T-helper 1 cell (primary cell): ENCODE measurements at regions not wholly inside any gene's neighbourhood (a gene's known extent, or its start where the extent isn't known, plus 50 kb on each side); places are given as distances from the start of the nearest gene placed in this dataset.

Experiments
- DNase-seq, 5 donors: peaks; one replicate each; pipeline ENCODE4 v3.0.0-alpha.2; 2012 to 2020

DNA sequence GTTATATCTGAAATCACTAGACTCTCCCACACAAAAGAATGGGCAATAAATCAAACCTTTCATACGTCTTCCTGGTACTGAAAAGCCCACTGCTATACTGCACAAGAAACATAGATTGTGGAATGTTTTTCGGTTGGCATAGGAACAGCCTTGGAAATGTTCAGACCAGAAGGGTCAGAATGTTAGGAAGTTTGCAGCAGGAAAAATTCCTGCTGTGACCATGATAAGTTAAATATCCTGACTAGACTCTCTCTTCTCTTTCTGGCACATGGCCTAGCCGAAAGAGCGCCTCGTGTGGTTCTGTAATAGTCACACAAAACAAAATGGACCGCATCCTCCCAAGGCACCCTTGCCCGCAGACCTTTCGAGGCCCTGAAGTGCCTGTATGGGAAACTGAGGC, 427.2 kb downstream of the COG6 start:
- DNase-seq, result no peak

DNA sequence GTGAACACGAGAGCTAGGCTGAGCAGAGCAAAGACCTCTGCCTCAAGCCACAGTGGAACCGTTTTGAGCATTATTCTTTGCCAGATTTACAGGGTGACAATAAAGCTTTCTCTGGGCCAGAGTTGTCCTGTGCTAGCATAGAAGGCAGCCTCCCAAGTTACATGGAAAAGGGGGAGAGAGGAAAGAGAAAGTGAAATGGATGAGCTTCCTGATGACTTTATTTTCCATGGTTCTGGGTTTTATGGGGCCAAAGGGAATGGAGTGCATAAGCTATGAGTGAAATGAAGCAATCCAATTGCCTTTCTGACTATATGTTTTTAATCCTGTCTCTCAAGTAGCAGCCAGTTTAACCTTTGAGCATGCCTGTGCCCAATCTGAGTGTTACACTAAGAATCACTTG, 428.4 kb downstream of the COG6 start:
- DNase-seq, result no peak

DNA sequence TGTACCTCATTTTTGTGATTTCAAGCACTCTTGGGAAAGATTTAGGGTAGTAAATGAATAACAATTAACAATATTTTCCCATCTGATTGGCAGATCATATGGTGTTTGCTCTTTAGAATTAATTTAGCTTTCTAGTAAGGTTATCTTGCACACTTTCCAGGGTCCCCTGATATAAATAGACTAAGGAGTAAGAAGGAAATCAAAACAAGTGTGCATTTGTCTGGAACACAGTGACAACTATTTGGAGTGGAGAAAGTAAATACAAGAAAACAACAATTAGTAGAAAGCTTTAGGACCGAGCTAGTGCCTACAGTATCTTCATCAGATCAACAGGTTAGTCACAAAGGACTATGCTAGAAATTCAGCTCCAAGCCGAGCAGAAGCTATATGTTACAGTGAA, 429.5 kb downstream of the COG6 start:
- no peak for DNase-seq

- DNase-seq, result no peak
These were observed 431.9 kb downstream of the COG6 start for GRCh38 chr13:40087091-40088002.

GRCh38 chr13:40094056-40094455, 438.6 kb downstream of the COG6 start:
- no peak for DNase-seq

- DNase-seq, result no peak
These were observed 440.4 kb downstream of the COG6 start for GRCh38 chr13:40095695-40096356.

- DNase-seq, result peak in 2 of 5 donors; percentile 1 to 58
These were observed 441.0 kb downstream of the COG6 start for GRCh38 chr13:40096357-40096901.

DNA sequence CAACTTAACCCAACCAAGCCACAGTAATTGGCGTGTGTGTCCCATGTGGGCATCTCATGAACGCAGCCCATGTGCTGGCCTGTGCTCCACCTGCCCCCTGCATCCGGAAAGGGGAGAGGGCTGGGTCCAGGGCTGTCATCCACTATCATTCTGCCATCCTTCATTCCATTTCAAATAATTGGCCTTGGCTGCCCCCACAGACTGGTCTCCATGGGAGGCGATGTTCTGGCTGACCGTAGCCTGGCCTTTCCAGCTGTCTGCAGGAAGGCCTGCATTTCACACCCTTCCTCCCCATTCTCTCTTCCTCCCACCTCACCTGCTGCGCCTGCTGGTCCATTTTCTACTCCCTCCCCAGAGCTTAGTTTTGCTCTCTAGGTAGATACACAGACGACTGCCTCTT, 442.8 kb downstream of the COG6 start:
- no peak for DNase-seq

- DNase-seq, result peak in 1 of 5 donors; percentile 74
These were observed 446.4 kb downstream of the COG6 start for GRCh38 chr13:40101708-40102359.

GRCh38 chr13:40102360-40102727, 446.9 kb downstream of the COG6 start:
- DNase-seq, result no peak

GRCh38 chr13:40102854-40103253, 447.4 kb downstream of the COG6 start:
- peak in 2 of 5 donors; percentile 5 to 73 for DNase-seq

DNA sequence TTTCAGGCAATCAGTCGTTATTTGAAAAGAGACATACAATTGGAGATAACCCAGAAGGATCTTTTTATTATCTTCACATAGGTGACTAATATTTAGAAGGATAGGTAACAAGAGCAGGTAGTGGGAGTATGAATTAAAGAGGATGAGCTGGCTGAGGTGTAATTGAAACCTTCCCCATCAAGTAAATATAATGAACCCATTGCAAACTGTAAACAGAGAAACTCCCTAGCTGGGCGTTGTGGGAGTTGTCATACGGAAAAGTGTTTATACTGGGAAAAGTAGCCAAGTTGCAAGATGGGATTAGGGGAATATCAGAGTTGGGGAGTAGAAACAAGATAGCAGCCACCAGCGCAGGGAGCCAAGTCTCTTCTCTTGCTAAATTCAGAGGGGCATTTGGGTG, 448.4 kb downstream of the COG6 start:
- no peak for DNase-seq

GRCh38 chr13:40105231-40105630, 449.8 kb downstream of the COG6 start:
- DNase-seq, result no peak

DNA sequence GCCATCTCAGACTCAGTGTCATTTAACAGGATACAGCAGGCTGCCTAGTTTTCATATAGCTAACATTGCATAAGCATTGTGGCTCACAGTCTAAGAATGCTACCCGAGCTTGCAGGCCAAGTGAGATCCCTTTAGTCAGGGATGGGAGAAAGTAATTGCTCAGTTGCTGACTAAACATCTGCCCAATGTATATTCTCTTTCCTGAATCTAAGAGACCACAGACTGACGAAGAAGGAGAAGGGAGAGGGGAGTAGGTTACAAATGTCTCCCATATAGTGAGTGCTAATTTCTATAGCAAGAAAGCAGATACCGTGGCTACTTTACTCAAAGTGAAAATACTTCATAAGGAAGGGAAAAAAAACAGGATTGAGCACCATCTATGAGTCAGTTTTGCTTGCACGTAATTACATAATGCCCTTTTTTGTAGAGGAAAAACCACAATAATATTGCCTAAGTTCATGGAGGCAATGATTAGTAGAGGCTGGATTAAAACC, 453.9 kb downstream of the COG6 start:
- DNase-seq, result peak in 1 of 5 donors; percentile 55

DNA sequence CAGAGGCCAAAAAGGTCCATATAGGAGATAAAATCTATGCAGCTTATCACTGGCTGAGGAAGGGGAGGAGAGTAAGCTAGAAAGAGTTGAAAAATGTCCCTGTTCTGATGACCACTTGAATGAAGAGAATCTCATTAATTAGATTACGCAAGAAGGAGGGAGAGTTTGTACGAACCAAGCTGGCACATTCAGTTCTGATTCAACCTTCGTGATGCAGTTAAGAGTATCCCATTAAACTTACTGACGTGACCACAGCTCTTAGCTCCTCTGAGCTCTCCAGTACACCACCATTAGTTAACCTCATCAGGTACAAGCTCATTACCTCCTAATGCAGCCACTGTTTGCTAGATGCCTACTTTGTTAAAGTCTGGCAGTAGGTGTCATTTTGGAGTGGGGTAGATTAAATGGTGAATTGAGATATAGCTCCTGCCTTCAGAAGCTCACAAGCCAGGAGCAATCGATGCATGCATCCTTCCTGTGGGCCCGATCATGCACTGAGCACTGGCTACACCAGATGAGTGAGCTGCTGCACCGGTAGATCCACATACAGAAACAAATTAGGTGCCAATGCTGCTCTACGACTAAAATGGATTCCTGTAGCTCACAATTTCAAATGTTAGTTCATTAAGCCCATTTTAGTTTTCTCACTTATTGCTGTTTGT, 458.3 kb downstream of the COG6 start:
- DNase-seq, result no peak

DNA sequence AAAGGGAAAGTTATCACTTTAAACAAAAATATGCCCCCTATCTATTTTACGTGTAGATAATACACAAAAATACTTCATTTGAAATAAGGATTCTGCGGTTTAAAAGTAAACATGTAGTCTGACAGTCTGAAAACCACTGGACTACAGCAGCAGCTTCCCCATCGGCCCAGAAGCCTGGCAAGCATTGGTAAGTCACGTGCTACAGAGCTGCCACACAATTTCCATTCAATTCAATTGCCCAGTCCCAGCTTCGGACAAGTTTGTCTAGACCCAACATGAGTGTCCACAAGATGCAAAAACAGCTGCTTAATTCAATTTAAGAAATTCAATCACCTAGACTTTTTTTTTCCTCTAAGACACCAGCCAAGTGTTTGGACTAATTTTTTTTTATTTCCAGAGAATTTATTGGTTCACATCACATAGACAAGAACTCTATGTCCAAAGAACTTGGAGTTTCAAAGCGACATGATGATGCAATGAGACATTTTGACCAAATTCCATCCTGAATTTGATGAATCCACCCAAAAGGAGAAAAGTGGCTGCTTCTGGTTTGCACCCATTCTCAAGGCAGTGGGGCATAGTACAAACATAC, 458.9 kb downstream of the COG6 start:
- no peak for DNase-seq

- DNase-seq, result no peak
These were observed 460.0 kb downstream of the COG6 start for GRCh38 chr13:40115426-40115825.

GRCh38 chr13:40116008-40116407, 460.5 kb downstream of the COG6 start:
- DNase-seq, result peak in 2 of 5 donors; percentile 12 to 83

GRCh38 chr13:40118337-40118736, 462.9 kb downstream of the COG6 start:
- no peak for DNase-seq

DNA sequence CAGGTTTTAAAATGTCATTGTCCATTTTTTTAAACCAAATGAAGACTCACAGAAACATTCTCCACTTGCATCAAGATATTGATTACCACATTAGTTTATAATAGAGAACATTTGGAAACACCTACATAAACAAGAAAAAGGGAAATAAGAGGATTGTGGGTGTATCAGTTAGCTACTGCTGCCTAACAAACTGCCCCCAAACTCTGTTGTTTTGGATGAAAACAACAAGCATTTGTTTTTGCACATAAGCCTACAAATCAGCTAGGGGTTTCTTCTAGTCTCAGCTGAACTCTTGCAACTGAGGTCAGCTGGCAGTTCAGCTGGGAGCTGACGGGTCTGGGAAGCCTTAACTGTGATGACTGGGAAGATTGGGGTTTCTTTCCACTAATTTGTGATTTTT, 464.4 kb downstream of the COG6 start:
- no peak for DNase-seq

DNA sequence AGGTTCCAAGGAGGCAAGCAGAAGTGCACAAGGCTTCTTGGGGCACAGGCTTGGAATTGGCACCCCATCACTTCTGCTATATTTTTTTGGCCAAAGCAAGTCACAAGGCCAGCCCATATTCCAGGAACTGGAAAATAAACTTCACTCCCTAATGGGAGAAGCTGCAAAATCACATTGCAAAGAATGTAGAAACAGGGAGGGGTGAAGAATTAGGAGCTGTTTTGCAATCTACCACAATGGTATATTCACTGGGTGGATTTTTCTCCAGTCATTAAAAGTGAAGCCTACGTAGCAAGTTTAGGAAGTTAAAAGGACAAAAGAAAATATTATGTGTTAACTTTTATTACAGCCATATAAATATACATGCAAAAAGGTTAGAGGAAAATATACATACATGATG, 464.8 kb downstream of the COG6 start:
- DNase-seq, result no peak

- no peak for DNase-seq
These were observed 465.3 kb downstream of the COG6 start for GRCh38 chr13:40120781-40121180.
